ENCODE measurements at regions not wholly inside any gene's neighbourhood (a gene's known extent, or its start where the extent isn't known, plus 50 kb on each side); places are given as distances from the start of the nearest gene placed in this dataset.

DNA sequence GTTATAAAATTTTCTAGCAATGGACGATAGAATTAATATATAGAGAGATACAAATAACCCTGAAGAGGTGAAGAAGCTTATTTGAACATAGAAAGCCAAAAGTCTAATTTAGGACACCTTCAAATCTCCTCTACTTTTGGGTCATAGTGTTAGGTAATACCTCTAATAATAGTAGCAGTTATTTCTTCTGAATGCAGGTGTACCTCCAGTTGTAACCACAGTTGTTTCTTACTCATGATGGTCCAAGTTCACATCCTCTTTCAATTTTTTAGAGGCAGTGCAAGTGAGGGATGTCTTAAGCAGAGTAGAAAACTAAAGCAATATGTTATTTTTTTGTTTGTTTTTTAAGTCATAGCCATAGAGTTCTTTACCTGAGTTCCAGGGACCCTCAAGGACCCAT lies 429.5 kb downstream of the CCDC85A start:
- TF ChIP-seq POLR2A (IDR thresholded peaks at IDR 0.05), result no peak
- TF ChIP-seq, protein P1, sequence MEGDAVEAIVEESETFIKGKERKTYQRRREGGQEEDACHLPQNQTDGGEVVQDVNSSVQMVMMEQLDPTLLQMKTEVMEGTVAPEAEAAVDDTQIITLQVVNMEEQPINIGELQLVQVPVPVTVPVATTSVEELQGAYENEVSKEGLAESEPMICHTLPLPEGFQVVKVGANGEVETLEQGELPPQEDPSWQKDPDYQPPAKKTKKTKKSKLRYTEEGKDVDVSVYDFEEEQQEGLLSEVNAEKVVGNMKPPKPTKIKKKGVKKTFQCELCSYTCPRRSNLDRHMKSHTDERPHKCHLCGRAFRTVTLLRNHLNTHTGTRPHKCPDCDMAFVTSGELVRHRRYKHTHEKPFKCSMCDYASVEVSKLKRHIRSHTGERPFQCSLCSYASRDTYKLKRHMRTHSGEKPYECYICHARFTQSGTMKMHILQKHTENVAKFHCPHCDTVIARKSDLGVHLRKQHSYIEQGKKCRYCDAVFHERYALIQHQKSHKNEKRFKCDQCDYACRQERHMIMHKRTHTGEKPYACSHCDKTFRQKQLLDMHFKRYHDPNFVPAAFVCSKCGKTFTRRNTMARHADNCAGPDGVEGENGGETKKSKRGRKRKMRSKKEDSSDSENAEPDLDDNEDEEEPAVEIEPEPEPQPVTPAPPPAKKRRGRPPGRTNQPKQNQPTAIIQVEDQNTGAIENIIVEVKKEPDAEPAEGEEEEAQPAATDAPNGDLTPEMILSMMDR (IDR thresholded peaks at IDR 0.05), result no peak
- no peaks in the 10 kb centered on the region for H3K9me3 ChIP-seq
- intact Hi-C loops (cut with DNase I), result no loop called here
- DNase-seq, result no peak
- H3K4me3 ChIP-seq, result no peak overlapping the region
- no peak for ATAC-seq
- H3K27me3 ChIP-seq, result no peaks in the 10 kb centered on the region
- H3K36me3 ChIP-seq (replicated peaks in 1 of 2; ENCODE audit: insufficient read depth in 1 of 2, low read depth in 2 of 2), result no peaks in the 10 kb centered on the region
- no peak overlapping the region for H3K27ac ChIP-seq
- H3K4me1 ChIP-seq, result no peaks in the 10 kb centered on the region
- WGBS, 2 donors, result 33 to 48% methylated on average over 1 of the region's 1 CpG

DNA sequence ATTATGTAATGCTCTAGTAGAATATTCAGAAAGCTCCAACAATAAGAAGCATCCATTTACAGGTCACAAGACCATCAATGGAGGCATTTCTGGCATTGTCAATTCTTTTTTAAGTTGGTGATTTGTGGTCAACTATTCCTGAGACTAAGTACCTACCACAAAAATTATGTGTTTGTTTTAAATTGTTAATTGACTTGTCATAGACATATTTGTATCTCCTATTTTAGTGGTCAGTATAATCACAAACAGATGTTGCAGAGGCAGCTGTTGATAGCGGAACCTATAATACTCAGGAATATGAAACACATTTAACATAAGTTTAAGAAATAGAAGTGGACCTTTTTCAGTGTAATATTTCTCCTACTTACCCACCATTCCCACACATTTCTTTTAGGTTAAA lies 430.1 kb downstream of the CCDC85A start:
- ATAC-seq (no peak), DNase-seq (no peak)
- intact Hi-C loops (cut with DNase I), result no loop called here
- no peak overlapping the region for H3K4me3 ChIP-seq
- TF ChIP-seq, protein P1 (IDR thresholded peaks at IDR 0.05), result no peak
- TF ChIP-seq POLR2A (IDR thresholded peaks at IDR 0.05), result no peak
- 87 to 88% methylated on average over 1 of the region's 1 CpG for WGBS, 2 donors
- H3K9me3 ChIP-seq, result no peaks in the 10 kb centered on the region
- no peaks in the 10 kb centered on the region for H3K4me1 ChIP-seq
- H3K27me3 ChIP-seq, result no peaks in the 10 kb centered on the region
- no peaks in the 10 kb centered on the region for H3K36me3 ChIP-seq (replicated peaks in 1 of 2; ENCODE audit: insufficient read depth in 1 of 2, low read depth in 2 of 2)
- no peak overlapping the region for H3K27ac ChIP-seq

- Histone ChIP-seq H3K27me3 (no peaks in the 10 kb centered on the region), H3K4me3 (no peak overlapping the region), H3K27ac (no peak overlapping the region), H3K9me3 (no peaks in the 10 kb centered on the region), H3K36me3 (replicated peaks in 1 of 2; ENCODE audit: insufficient read depth in 1 of 2, low read depth in 2 of 2) (no peaks in the 10 kb centered on the region), H3K4me1 (no peaks in the 10 kb centered on the region)
- 41 to 52% methylated on average over 3 of the region's 3 CpGs for WGBS, 2 donors
- ATAC-seq, result no peak
- DNase-seq, result no peak
- intact Hi-C loops (cut with DNase I), result no loop called here
- no peak for TF ChIP-seq POLR2A (IDR thresholded peaks at IDR 0.05)
- TF ChIP-seq, protein P1 (IDR thresholded peaks at IDR 0.05), result no peak
Measured at GRCh38 chr2:56615760-56616159, 432.0 kb downstream of the CCDC85A start.

DNA sequence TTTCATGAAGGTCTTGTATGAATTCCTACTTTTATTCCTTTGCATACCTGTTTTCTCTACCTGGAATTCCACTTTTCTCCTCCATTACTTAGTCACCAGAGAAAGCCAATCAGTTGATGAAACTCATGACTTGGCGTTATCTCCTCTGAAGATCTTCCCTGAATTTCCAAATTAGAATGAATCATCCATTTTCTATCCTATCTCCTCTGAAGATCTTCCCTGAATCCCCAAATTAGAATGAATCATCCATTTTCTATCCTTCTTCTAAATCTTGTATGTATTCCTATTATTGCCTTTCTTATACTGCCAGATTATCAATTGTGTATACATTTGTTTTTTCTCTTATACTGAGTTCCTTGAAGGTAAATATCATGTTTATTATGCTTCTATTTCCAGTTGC lies 440.4 kb downstream of the CCDC85A start:
- Histone ChIP-seq H3K36me3 (replicated peaks in 1 of 2; ENCODE audit: insufficient read depth in 1 of 2, low read depth in 2 of 2) (no peaks in the 10 kb centered on the region), H3K27me3 (no peaks in the 10 kb centered on the region), H3K9me3 (no peaks in the 10 kb centered on the region), H3K27ac (no peak overlapping the region), H3K4me3 (no peak overlapping the region), H3K4me1 (no peaks in the 10 kb centered on the region)
- intact Hi-C loops (cut with DNase I), result no loop called here
- ATAC-seq (no peak), DNase-seq (no peak)
- no peak for TF ChIP-seq POLR2A (IDR thresholded peaks at IDR 0.05)
- TF ChIP-seq, protein P1 (IDR thresholded peaks at IDR 0.05), result no peak
- WGBS, 2 donors, result 48 to 64% methylated on average over 1 of the region's 1 CpG

GRCh38 chr2:56626927-56627326 lies 443.1 kb downstream of the CCDC85A start:
- H3K4me1 ChIP-seq, result no peaks in the 10 kb centered on the region
- no peak for DNase-seq
- ATAC-seq, result no peak
- no peaks in the 10 kb centered on the region for H3K27me3 ChIP-seq
- 55 to 64% methylated on average over 3 of the region's 3 CpGs for WGBS, 2 donors
- H3K4me3 ChIP-seq, result no peak overlapping the region
- intact Hi-C loops (cut with DNase I), result no loop called here
- no peak overlapping the region for H3K27ac ChIP-seq
- no peaks in the 10 kb centered on the region for H3K36me3 ChIP-seq (replicated peaks in 1 of 2; ENCODE audit: insufficient read depth in 1 of 2, low read depth in 2 of 2)
- TF ChIP-seq POLR2A (IDR thresholded peaks at IDR 0.05), result no peak
- TF ChIP-seq, protein P1 (IDR thresholded peaks at IDR 0.05), result no peak
- no peaks in the 10 kb centered on the region for H3K9me3 ChIP-seq
